Stomach smooth muscle (tissue), 2 donors: ENCODE measurements at regions not wholly inside any gene's neighbourhood (a gene's known extent, or its start where the extent isn't known, plus 50 kb on each side); places are given as distances from the start of the nearest gene placed in this dataset.

ENCODE experiments used
- H3K27ac ChIP-seq: one replicate; pipeline ENCODE4 v1.7.0; 2013; ENCODE audit warnings: mild to moderate bottlenecking, low read length, inconsistent platforms
- H3K27me3 ChIP-seq, 2 donors: one replicate each; pipeline ENCODE4 v1.7.0; 2013; ENCODE audit warnings: low read length in 2 of 2; ENCODE audit not compliant: insufficient read depth in 2 of 2, control insufficient read depth in 1 of 2
- H3K36me3 ChIP-seq, 2 donors: one replicate each; pipeline ENCODE4 v1.7.0; 2013; ENCODE audit warnings: low read length in 2 of 2; ENCODE audit not compliant: control insufficient read depth in 2 of 2, insufficient read depth in 2 of 2
- H3K4me1 ChIP-seq: one replicate; pipeline ENCODE4 v1.7.0; 2013; ENCODE audit warnings: low read length; ENCODE audit not compliant: control insufficient read depth, insufficient read depth
- H3K4me3 ChIP-seq, 2 donors: one replicate each; pipeline ENCODE4 v1.7.0; 2013; ENCODE audit warnings: low read length in 2 of 2
- H3K9ac ChIP-seq, 2 donors: one replicate each; pipeline ENCODE4 v1.7.0; 2013; ENCODE audit warnings: low read length in 2 of 2, mild to moderate bottlenecking in 1 of 2
- H3K9me3 ChIP-seq, 2 donors: one replicate each; pipeline ENCODE4 v1.7.0; 2013; ENCODE audit warnings: low read length in 2 of 2; ENCODE audit not compliant: control insufficient read depth in 2 of 2
- donor health status: healthy.
- donor health status: Pancreatic carcinoma.

- Histone ChIP-seq H3K9ac (no peak overlapping the region), H3K36me3 (no peaks in the 10 kb centered on the region), H3K4me3 (no peak overlapping the region), H3K27me3 (no peaks in the 10 kb centered on the region), H3K4me1 (no peaks in the 10 kb centered on the region), H3K9me3 (no peaks in the 10 kb centered on the region), H3K27ac (no peak overlapping the region)
Observed at GRCh38 chr18:33870059-33870458, 292.0 kb downstream of the ASXL3 start.

GRCh38 chr18:33866386-33866785 lies 288.4 kb downstream of the ASXL3 start:
- Histone ChIP-seq H3K4me3 (no peak overlapping the region), H3K9ac (no peak overlapping the region), H3K36me3 (no peaks in the 10 kb centered on the region), H3K27ac (no peak overlapping the region), H3K4me1 (no peaks in the 10 kb centered on the region), H3K27me3 (no peaks in the 10 kb centered on the region), H3K9me3 (peaks cover 0 to 6% of the 10 kb centered on the region in 2 donors)

GRCh38 chr18:33863912-33864311 lies 285.9 kb downstream of the ASXL3 start:
- H3K9ac ChIP-seq, result no peak overlapping the region
- peaks cover 0 to 6% of the 10 kb centered on the region in 2 donors for H3K9me3 ChIP-seq
- H3K27me3 ChIP-seq, result no peaks in the 10 kb centered on the region
- H3K4me3 ChIP-seq, result no peak overlapping the region
- H3K4me1 ChIP-seq, result no peaks in the 10 kb centered on the region
- H3K27ac ChIP-seq, result no peak overlapping the region
- no peaks in the 10 kb centered on the region for H3K36me3 ChIP-seq

DNA sequence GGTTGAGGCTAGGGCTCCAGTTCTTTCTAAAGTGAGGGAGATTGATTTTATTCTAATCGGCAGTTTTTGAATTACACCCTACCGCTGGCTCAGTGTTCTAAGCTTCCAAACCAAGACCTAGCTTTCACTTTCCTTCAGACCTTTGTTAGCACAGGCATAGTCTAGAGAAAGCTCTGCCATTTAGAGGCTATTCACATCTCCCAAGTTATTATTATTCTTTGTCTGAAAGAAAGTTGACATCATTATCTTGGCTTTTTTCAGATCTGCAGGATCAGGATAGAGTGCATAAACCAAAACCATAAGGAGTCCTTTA lies 276.8 kb downstream of the ASXL3 start:
- H3K4me3 ChIP-seq, result no peak overlapping the region
- no peak overlapping the region for H3K9ac ChIP-seq
- no peaks in the 10 kb centered on the region for H3K27me3 ChIP-seq

GRCh38 chr18:33854086-33854826 lies 276.2 kb downstream of the ASXL3 start:
- Histone ChIP-seq H3K9me3 (no peaks in the 10 kb centered on the region), H3K9ac (no peak overlapping the region), H3K36me3 (no peaks in the 10 kb centered on the region), H3K27ac (no peak overlapping the region), H3K4me1 (no peaks in the 10 kb centered on the region), H3K4me3 (no peak overlapping the region), H3K27me3 (no peaks in the 10 kb centered on the region)

More for the DNA sequence above, 276.8 kb downstream of the ASXL3 start:
- H3K27ac ChIP-seq, result no peak overlapping the region
- no peaks in the 10 kb centered on the region for H3K4me1 ChIP-seq
- H3K9me3 ChIP-seq, result no peaks in the 10 kb centered on the region
- no peaks in the 10 kb centered on the region for H3K36me3 ChIP-seq

DNA sequence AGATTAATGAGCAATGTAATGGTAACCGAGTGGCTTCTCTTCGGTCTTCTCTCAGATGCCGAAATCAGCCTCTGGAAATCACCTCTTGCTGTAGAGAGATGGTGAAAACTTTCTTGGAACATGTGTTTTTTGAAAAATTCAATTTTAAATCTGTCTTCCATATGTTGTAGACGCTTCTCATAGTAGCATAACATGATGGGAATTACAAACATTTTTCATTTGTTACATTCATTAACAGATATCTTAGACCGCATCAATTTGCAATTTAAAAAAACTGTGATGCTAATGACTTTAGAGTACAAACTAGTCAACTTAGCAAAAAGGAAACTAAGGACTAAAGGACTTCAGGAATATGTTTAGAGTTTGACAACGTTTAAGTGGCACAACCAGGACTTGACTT lies 275.2 kb downstream of the ASXL3 start:
- H3K27ac ChIP-seq, result no peak overlapping the region
- H3K4me1 ChIP-seq, result no peaks in the 10 kb centered on the region
- H3K4me3 ChIP-seq, result no peak overlapping the region
- no peak overlapping the region for H3K9ac ChIP-seq
- H3K9me3 ChIP-seq, result no peaks in the 10 kb centered on the region
- H3K36me3 ChIP-seq, result no peaks in the 10 kb centered on the region
- H3K27me3 ChIP-seq, result no peaks in the 10 kb centered on the region

- H3K27ac ChIP-seq, result no peak overlapping the region
- no peaks in the 10 kb centered on the region for H3K36me3 ChIP-seq
- H3K4me3 ChIP-seq, result no peak overlapping the region
- no peaks in the 10 kb centered on the region for H3K9me3 ChIP-seq
- no peaks in the 10 kb centered on the region for H3K4me1 ChIP-seq
- H3K27me3 ChIP-seq, result no peaks in the 10 kb centered on the region
- H3K9ac ChIP-seq, result no peak overlapping the region
Observed at GRCh38 chr18:33851546-33852078, 273.6 kb downstream of the ASXL3 start.

DNA sequence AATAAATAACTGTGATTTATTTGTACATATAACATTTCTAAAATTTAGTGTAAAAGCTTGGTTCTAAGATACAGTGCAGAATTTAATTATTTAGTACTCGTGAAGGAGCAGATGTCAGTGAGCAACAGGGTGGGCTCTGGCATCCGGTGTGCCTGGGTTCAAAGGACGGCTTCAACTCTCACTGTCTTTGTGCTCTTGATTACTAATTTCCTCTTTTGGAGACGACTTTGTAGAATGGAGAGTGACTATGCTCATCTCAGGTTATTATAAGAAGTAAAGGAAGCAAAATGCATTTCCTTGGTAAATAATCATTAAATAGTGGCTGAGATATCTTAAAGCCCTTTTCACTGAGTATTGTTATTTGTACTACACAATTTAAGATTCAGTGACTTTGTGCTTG lies 271.7 kb downstream of the ASXL3 start:
- Histone ChIP-seq H3K27ac (no peak overlapping the region), H3K4me1 (no peaks in the 10 kb centered on the region), H3K27me3 (no peaks in the 10 kb centered on the region), H3K9ac (no peak overlapping the region), H3K4me3 (no peak overlapping the region), H3K9me3 (no peaks in the 10 kb centered on the region), H3K36me3 (no peaks in the 10 kb centered on the region)

GRCh38 chr18:33844232-33844631 lies 266.2 kb downstream of the ASXL3 start:
- H3K9me3 ChIP-seq, result no peaks in the 10 kb centered on the region
- no peaks in the 10 kb centered on the region for H3K36me3 ChIP-seq
- H3K4me3 ChIP-seq, result no peak overlapping the region
- no peaks in the 10 kb centered on the region for H3K27me3 ChIP-seq
- H3K4me1 ChIP-seq, result no peaks in the 10 kb centered on the region
- no peak overlapping the region for H3K27ac ChIP-seq
- no peak overlapping the region for H3K9ac ChIP-seq

DNA sequence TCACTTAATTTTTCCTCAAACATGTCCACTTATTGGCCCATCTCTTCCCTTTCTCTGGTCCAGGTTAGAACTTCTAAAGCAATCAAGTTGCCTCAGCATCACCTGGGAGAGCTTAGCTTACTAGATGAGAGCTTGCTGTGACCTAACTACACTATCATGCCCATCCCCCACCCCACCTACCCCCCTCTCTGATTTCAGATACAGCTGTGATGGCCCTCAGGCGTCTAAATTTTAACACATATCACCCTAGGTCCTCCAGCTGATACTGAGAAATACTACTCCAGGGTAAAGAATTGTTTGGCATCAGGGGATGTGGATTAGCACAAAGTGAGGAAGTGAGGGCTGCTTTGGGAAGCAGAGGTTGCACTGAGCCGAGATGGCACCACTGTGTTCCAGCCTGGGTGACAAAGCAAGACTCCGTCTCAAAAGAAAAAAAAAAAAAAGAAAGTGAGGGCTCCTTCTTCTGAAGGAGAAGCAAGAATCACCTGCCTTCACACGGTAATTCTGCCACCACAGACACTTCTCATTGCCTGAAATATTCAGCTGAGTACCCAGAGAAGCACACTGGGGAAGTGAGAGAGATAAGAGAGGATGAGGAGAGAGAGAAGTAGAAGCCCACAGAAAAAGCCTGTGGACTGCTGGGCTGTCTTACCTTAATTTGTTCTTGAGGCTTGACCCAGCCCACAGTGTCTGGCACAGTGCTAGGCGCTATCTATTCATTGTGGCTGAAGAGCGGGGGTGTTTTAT lies 263.4 kb downstream of the ASXL3 start:
- Histone ChIP-seq H3K36me3 (no peaks in the 10 kb centered on the region), H3K9me3 (no peaks in the 10 kb centered on the region), H3K27me3 (no peaks in the 10 kb centered on the region), H3K9ac (no peak overlapping the region), H3K4me3 (no peak overlapping the region), H3K4me1 (no peaks in the 10 kb centered on the region), H3K27ac (no peak overlapping the region)

- H3K4me3 ChIP-seq, result no peak overlapping the region
- no peak overlapping the region for H3K9ac ChIP-seq
- no peak overlapping the region for H3K27ac ChIP-seq
- no peaks in the 10 kb centered on the region for H3K4me1 ChIP-seq
- H3K36me3 ChIP-seq, result no peaks in the 10 kb centered on the region
- H3K27me3 ChIP-seq, result no peaks in the 10 kb centered on the region
- H3K9me3 ChIP-seq, result no peaks in the 10 kb centered on the region
Observed at GRCh38 chr18:33840212-33840593, 262.2 kb downstream of the ASXL3 start.
